Endothelial cell (in vitro differentiated cells): ENCODE measurements at regions not wholly inside any gene's neighbourhood (a gene's known extent, or its start where the extent isn't known, plus 50 kb on each side); places are given as distances from the start of the nearest gene placed in this dataset.

Source experiments
- DNase-seq: peaks from one replicate; pipeline ENCODE4 v3.0.0; 2021; ENCODE audit warnings: low spot score
- H3K27ac Mint-ChIP-seq: one replicate; pipeline ENCODE4 v1.8.0; 2021; ENCODE audit warnings: mixed read lengths, inconsistent platforms; ENCODE audit not compliant: unreplicated experiment
- H3K27me3 Mint-ChIP-seq: one replicate; pipeline ENCODE4 v1.8.0; 2021; ENCODE audit warnings: mild to moderate bottlenecking, moderate library complexity, mixed read lengths, inconsistent platforms; ENCODE audit not compliant: unreplicated experiment
- H3K36me3 Mint-ChIP-seq: one replicate; pipeline ENCODE4 v1.8.0; 2021; ENCODE audit warnings: mild to moderate bottlenecking, low read depth, mixed read lengths, inconsistent platforms; ENCODE audit not compliant: unreplicated experiment
- H3K4me1 Mint-ChIP-seq: one replicate; pipeline ENCODE4 v1.8.0; 2021; ENCODE audit warnings: mild to moderate bottlenecking, mixed read lengths, inconsistent platforms; ENCODE audit not compliant: unreplicated experiment
- H3K4me3 Mint-ChIP-seq: one replicate; pipeline ENCODE4 v1.8.0; 2021; ENCODE audit warnings: mild to moderate bottlenecking, mixed read lengths, inconsistent platforms; ENCODE audit not compliant: unreplicated experiment
- H3K9me3 Mint-ChIP-seq: one replicate; pipeline ENCODE4 v1.8.0; 2021; ENCODE audit warnings: mixed read lengths, inconsistent platforms; ENCODE audit not compliant: unreplicated experiment
- CTCF ChIP-seq: fragments of 200-600 bp; sonication (generic); IDR thresholded peaks from one replicate; pipeline ENCODE4 v1.5.0; 2021; ENCODE audit warnings: antibody characterized with exemption; ENCODE audit not compliant: unreplicated experiment

GRCh38 chr11:134802598-134802997 is 390.6 kb upstream of the B3GAT1 start:
- no peak for DNase-seq
- Mint-ChIP-seq H3K4me3 (no peak overlapping the region), H3K4me1 (peaks cover 29% of the 10 kb centered on the region), H3K27ac (no peak overlapping the region), H3K27me3 (peaks cover 1% of the 10 kb centered on the region), H3K36me3 (no peaks in the 10 kb centered on the region), H3K9me3 (no peaks in the 10 kb centered on the region)
- TF ChIP-seq CTCF = no peak

- peak; percentile 23 for DNase-seq
- Mint-ChIP-seq H3K27ac (peak overlapping the region; percentile 7), H3K4me1 (peaks cover 29% of the 10 kb centered on the region), H3K4me3 (no peak overlapping the region), H3K27me3 (peaks cover 1% of the 10 kb centered on the region), H3K9me3 (no peaks in the 10 kb centered on the region), H3K36me3 (no peaks in the 10 kb centered on the region)
- no peak for TF ChIP-seq CTCF
These were observed 390.1 kb upstream of the B3GAT1 start for GRCh38 chr11:134802116-134802515.

- H3K27ac Mint-ChIP-seq = no peak overlapping the region
- TF ChIP-seq CTCF = no peak
- H3K27me3 Mint-ChIP-seq = peaks cover 1% of the 10 kb centered on the region
- DNase-seq = no peak
- no peaks in the 10 kb centered on the region for H3K9me3 Mint-ChIP-seq
- no peak overlapping the region for H3K4me3 Mint-ChIP-seq
- no peaks in the 10 kb centered on the region for H3K36me3 Mint-ChIP-seq
- peaks cover 29% of the 10 kb centered on the region for H3K4me1 Mint-ChIP-seq
These were observed 389.5 kb upstream of the B3GAT1 start for GRCh38 chr11:134801570-134801969.

- peaks cover 29% of the 10 kb centered on the region for H3K4me1 Mint-ChIP-seq
- H3K4me3 Mint-ChIP-seq = no peak overlapping the region
- H3K36me3 Mint-ChIP-seq = no peaks in the 10 kb centered on the region
- no peak for DNase-seq
- no peak overlapping the region for H3K27ac Mint-ChIP-seq
- no peak for TF ChIP-seq CTCF
- H3K9me3 Mint-ChIP-seq = no peaks in the 10 kb centered on the region
- H3K27me3 Mint-ChIP-seq = peaks cover 1% of the 10 kb centered on the region
These were observed 388.8 kb upstream of the B3GAT1 start for GRCh38 chr11:134800826-134801225.

GRCh38 chr11:134800130-134800529 is 388.1 kb upstream of the B3GAT1 start:
- Mint-ChIP-seq H3K27ac (no peak overlapping the region), H3K4me1 (peaks cover 29% of the 10 kb centered on the region), H3K4me3 (no peak overlapping the region), H3K9me3 (no peaks in the 10 kb centered on the region), H3K27me3 (peaks cover under 1% of the 10 kb centered on the region), H3K36me3 (no peaks in the 10 kb centered on the region)
- DNase-seq = no peak
- no peak for TF ChIP-seq CTCF
